IPS-20b (cell line): ENCODE measurements at regions not wholly inside any gene's neighbourhood (a gene's known extent, or its start where the extent isn't known, plus 50 kb on each side); places are given as distances from the start of the nearest gene placed in this dataset.
A peak's percentile ranks its signal among the peaks of the same experiment; 100 is the strongest.
"Not testable (repeated sequence)": the region's sequence is repeated elsewhere in the genome, so short reads cannot be mapped to it uniquely, and the experiment has no call there.

Experiments used
- H3K27ac ChIP-seq: one replicate; pipeline ENCODE4 v1.5.1; 2013; ENCODE audit warnings: low read length
- H3K27me3 ChIP-seq: 2 replicates; pipeline ENCODE4 v1.6.1; 2013; ENCODE audit warnings: mild to moderate bottlenecking, low read length, inconsistent platforms; ENCODE audit not compliant: insufficient read depth
- H3K36me3 ChIP-seq: 2 replicates; pipeline ENCODE4 v1.6.1; 2013; ENCODE audit warnings: low read depth, mild to moderate bottlenecking, inconsistent platforms, low read length, moderate library complexity; ENCODE audit not compliant: insufficient read depth
- H3K4me1 ChIP-seq: 2 replicates; pipeline ENCODE4 v1.6.1; 2013; ENCODE audit warnings: mild to moderate bottlenecking, control low read depth, inconsistent platforms, low read length, moderate library complexity; ENCODE audit not compliant: insufficient read depth
- H3K4me3 ChIP-seq: 2 replicates; pipeline ENCODE4 v1.5.1; 2013; ENCODE audit warnings: mild to moderate bottlenecking, low read length, inconsistent platforms
- H3K9ac ChIP-seq: 2 replicates; pipeline ENCODE4 v1.6.1; 2013; ENCODE audit warnings: low read depth, mild to moderate bottlenecking, inconsistent platforms, low read length, moderate library complexity
- H3K9me3 ChIP-seq: 2 replicates; pipeline ENCODE4 v1.6.1; 2013; ENCODE audit warnings: mild to moderate bottlenecking, low read depth, low read length, inconsistent platforms; ENCODE audit not compliant: insufficient read depth

DNA sequence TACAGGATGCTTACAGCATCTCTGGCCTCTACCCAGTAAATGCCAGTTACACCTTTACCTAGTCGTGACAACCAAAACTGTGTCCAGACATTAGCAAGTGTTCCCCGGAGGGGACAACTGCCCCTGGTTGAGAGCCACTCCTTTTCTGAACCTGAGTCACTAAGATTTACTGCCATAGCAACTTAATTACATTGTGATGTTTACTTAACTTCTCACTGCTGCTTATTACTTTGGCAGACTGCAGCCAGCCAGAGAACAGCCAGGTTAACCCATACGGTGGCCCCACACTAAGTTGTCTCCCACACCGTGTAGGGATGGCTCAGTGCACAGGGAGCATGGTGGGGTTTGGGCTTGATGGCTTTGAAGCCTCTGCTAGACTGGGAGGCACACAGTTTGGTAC lies 204.7 kb upstream of the SULF2 start:
- Histone ChIP-seq H3K27ac (no peak overlapping the region), H3K27me3 (no peaks in the 10 kb centered on the region), H3K9me3 (peaks cover 18% of the 10 kb centered on the region), H3K4me3 (no peak overlapping the region), H3K36me3 (no peaks in the 10 kb centered on the region; the same call in 1 of the 2 replicates), H3K9ac (no peak overlapping the region), H3K4me1 (peaks cover 13% of the 10 kb centered on the region)

DNA sequence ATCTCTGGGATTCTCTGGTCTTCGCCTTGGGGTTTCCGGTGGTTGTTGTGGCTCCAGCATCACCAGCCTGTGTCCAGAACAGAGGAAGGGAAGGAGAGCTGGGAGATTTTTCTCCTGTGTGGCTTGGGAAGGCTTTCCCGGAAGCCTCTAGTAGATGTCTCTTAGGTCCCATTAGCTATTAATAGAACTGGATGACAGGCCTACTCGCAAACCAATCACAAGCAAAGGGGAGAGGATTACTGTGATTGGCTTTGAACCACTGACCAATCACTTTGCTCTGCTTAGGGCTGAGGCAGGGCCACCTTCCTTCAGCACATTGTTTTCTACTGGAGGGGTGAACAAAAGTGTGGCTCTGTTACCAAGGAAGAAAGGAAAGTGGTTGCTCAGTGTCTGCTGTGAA lies 203.4 kb upstream of the SULF2 start:
- no peak overlapping the region for H3K27ac ChIP-seq
- H3K9me3 ChIP-seq, result peaks cover 13% of the 10 kb centered on the region
- no peaks in the 10 kb centered on the region; the same call in 1 of the 2 replicates for H3K36me3 ChIP-seq
- no peaks in the 10 kb centered on the region for H3K27me3 ChIP-seq
- peaks cover 13% of the 10 kb centered on the region for H3K4me1 ChIP-seq
- no peak overlapping the region for H3K9ac ChIP-seq
- no peak overlapping the region for H3K4me3 ChIP-seq

DNA sequence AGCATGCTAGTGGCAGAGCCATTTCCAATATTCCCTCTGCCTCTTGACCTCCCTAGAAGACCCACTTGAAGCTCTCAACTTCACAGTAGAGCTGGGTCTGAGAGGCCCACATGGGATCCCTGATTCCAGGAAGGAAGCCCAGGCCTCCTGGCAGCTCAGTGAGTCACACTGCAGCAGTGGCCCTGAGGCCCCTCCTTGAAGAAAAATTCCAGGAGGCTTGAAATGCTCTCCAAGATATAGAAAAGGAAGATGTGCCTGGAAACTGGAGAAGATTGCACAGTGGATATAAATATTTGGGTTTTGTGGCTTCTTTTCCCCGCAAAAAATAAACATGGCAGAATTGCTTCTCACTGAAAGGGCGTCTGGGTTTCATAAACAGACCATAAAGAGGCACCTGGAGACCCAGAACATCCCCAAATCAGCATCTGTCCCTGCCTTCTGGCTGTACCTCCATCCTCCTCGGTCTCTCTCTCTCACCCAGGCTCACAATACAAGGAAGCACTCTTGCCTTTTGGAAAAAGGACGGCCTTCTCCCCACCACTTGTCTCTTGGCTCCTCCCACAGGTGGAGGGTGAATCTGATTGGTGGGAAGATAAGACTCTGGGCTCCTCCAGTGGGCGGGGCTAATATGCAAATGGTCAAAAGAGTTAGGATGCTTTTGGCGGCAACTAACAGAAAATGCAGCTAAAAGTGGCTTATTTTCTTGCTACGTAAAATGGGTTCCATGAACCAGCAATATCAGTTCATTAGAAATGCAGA lies 200.0 kb upstream of the SULF2 start:
- no peaks in the 10 kb centered on the region for H3K9me3 ChIP-seq
- no peaks in the 10 kb centered on the region for H3K36me3 ChIP-seq
- no peaks in the 10 kb centered on the region for H3K4me1 ChIP-seq
- H3K27me3 ChIP-seq, result no peaks in the 10 kb centered on the region
- H3K9ac ChIP-seq, result no peak overlapping the region
- H3K4me3 ChIP-seq, result no peak overlapping the region
- no peak overlapping the region for H3K27ac ChIP-seq

DNA sequence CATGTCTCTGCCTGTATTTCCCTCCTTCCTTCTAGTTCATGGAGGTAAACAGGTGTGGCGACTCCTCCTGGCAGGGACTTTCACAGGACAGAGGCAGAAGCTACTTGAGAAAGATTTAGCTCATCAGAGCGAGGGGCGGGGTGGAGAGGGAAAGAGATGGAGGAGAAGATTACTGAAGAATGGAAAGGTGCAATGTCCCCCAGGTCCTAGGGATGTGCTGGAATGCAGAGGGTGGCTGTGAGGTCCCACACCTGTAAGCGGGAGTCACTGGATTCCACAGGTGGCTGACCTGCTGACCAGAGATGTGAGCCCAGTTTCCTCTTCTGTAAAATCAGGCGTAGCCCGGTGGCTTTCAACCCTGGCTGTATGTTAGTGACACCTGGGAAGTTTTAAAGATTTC lies 199.2 kb upstream of the SULF2 start:
- no peak overlapping the region for H3K4me3 ChIP-seq
- no peak overlapping the region for H3K27ac ChIP-seq

DNA sequence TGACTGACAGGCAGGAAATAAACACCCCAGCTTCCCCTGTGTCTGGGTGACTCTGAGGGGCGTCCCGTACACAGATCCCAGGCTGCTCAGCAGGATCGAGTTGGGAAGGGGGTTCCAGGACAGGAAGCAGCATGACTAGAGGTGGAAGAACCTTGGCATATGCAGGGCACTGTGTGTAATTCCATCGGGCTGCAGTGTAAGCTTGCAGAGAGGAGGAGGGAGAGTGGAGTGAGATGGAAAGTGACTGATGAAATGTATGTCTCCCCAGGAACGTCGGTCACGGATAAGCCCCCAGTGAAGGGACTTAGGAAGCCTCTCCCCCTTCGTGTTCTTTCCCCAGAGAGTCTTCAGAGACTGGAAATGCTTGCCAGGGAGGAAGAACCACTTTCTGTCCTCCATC lies 198.4 kb upstream of the SULF2 start:
- H3K4me1 ChIP-seq, H3K4me3 ChIP-seq, H3K27me3 ChIP-seq, H3K36me3 ChIP-seq, H3K9ac ChIP-seq, H3K9me3 ChIP-seq, H3K27ac ChIP-seq: not testable (repeated sequence)

More for the DNA sequence above, 199.2 kb upstream of the SULF2 start:
- no peaks in the 10 kb centered on the region for H3K4me1 ChIP-seq
- no peak overlapping the region for H3K9ac ChIP-seq
- H3K9me3 ChIP-seq, result no peaks in the 10 kb centered on the region
- no peaks in the 10 kb centered on the region for H3K27me3 ChIP-seq
- no peaks in the 10 kb centered on the region for H3K36me3 ChIP-seq

DNA sequence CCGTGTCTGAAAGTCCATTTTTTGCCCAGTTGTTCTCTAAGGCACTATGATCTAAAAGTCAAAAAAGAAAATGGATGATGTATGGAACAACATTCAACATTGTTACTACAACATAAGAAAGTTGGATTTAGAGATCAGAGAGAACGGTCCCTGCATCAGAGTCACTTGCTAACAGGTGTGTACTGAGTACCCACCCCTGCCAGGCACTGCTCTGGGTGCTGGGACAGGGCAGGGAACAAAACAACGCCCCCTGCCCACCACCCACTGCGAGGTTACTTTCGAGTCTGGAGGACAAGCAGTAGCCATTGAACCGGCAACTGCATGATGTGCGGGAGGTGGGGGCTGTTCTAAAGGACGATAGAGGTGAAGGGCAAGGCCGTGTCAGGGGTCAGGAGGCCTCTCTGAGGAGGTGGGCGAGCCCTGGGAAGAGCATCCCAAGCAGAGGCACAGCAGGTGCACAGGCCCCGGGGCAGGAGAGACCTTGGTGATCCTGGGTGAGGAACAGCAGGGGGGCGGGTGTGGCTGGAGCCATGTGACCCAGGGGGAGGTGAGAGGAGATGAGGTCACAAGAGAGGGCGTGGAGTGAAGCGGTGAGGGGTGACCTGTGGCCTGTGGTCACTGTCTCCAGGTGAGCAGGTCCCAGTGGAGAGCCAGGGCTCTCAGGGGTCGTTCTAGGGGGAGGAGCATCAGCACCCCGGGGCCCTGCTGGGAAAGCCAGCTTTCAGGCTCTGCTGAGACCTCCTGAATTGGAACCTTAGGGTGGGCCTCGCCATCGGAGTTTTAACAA lies 197.5 kb upstream of the SULF2 start:
- Histone ChIP-seq H3K36me3 (no peaks in the 10 kb centered on the region), H3K27ac (no peak overlapping the region), H3K4me1 (peaks cover 6% of the 10 kb centered on the region; the same call in 1 of the 2 replicates), H3K9ac (no peak overlapping the region), H3K9me3 (no peaks in the 10 kb centered on the region), H3K4me3 (no peak overlapping the region), H3K27me3 (no peaks in the 10 kb centered on the region)

DNA sequence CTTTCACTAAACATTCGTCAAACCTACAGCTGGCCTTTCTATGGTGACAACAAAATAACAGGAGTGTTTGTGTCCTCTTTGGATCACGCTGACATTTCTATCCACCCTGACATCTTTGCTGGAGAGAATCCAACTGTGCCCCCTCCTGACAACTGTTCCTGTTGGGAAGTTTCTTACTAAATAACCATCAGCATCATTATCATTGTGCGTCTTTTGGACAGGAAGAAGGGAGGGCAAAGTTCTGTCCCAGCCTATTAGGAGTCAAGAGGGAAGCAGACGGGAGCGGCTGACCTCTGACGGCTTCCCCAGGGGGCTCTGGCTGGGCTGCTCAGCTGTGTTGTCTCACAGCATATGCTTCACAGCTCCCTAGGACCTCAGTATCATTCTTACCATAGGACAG lies 195.9 kb upstream of the SULF2 start:
- Histone ChIP-seq H3K27ac (no peak overlapping the region), H3K4me1 (peaks cover 6% of the 10 kb centered on the region; the same call in 1 of the 2 replicates), H3K27me3 (no peaks in the 10 kb centered on the region), H3K9me3 (no peaks in the 10 kb centered on the region), H3K4me3 (no peak overlapping the region), H3K9ac (no peak overlapping the region), H3K36me3 (no peaks in the 10 kb centered on the region)

DNA sequence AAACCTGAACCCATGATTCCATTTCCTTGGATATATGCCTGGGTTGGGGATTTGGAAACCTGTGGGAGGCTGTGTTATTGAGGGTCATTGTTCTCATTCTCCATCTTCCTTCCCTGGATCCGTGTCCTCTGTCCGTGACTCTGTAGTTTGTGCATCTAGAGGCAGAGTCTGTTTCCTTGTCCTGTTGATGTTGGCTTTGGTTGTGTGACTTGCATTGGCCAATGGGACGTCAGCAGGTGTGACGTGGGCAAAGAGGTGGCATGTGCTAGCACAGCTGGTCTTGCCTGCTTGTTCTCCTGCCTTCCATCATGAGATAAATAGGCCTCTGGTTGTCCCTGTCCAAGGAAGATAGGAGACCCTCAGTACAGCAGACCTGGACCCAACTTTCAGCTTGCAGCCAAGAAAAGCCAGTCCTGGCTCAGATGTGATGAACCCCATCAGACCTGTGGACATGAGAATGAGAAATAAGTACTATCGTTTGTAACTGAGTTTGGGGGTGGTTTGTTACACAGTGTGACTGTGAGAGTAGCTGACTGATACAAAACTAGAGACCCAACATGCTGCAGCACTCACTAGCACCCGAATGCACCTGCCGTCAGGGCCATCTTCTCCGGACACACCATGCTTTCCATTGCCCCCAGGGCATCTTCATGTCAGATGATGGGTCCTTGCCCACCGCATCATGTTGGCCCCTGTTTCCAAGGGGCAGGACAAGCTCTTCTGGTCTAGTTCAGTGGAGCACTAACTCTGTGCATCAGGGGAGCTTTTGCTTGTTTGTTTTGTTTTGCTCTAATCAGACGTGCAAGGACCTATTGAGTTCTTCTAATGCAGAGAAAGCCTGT lies 195.3 kb upstream of the SULF2 start:
- Histone ChIP-seq H3K9ac (no peak overlapping the region), H3K27ac (no peak overlapping the region), H3K4me1 (peaks cover 6% of the 10 kb centered on the region; the same call in 1 of the 2 replicates), H3K27me3 (no peaks in the 10 kb centered on the region), H3K4me3 (no peak overlapping the region), H3K9me3 (no peaks in the 10 kb centered on the region), H3K36me3 (no peaks in the 10 kb centered on the region)

DNA sequence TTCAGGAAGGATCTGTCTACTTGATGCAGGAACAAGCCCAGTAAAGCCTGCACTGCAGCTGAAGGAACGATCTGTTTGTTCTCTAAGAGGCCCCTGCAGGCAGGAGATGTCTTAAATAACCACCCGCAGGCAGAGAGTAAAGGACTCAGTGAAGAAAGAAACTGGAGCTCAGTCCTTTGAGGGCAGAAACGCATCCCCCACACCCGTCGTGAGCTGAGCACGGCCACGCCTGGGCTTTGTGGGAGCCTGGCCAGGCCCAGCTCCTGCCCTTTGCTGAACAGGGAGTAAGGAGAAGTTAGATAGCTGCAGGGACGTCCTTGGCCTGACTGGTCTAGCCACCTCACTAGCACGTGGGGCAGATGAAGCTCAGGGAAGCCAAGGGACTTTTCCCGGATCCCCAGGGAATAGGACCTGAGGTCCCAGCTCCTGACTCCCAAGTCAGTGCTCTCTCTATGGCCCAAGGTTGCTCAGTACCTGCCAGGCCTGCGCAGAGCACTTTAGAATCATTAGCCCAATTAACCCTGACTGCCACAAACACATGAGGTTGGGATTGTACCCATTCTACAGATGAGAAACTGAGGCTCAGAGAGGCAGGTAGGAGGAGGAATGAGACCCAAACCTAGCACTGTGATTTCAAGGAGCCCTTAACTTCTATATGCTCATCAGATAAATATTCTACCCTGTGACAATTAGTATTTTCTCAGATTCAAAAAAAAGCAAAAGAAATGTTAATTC lies 194.2 kb upstream of the SULF2 start:
- not testable (repeated sequence) for H3K4me1 ChIP-seq, H3K27ac ChIP-seq, H3K27me3 ChIP-seq

DNA sequence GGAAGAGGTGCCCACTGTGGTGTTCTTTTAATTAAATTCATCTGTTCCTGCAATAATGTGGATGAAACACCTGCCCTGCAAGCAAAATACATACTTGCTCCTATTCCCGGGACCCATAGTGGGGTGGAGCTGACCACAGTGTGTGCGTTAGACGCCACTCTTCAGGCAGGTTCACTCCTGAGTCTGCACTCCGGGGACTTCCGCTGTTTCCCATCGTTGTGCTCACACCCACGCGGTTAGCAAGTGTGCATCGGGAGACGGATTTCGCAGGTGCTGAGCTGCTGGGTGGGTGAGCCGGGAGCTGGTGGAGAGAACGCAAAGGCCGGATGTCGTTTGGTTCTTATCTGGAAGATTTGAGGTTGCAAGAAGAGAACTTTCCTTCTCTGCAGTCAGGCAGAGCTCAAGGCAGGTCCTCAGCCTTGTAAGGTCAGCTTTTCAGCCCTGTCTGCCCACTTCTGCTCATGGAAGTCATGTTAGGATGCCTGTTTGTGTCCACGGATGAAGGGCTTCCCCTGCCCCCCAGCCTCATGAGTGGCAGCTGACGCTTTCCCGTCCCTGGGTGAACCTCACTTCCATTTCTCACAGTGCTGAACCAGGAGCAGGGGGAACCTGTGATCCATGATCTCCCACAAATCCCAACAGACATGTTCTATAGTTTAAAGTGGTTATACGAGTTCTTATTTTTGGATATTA lies 193.3 kb upstream of the SULF2 start:
- H3K9me3 ChIP-seq, H3K27me3 ChIP-seq, H3K27ac ChIP-seq, H3K36me3 ChIP-seq, H3K4me1 ChIP-seq, H3K4me3 ChIP-seq: not testable (repeated sequence)
- peak overlapping the region; percentile 15; the same call in 1 of the 2 replicates for H3K9ac ChIP-seq

More for the DNA sequence above, 194.2 kb upstream of the SULF2 start:
- not testable (repeated sequence) for H3K9me3 ChIP-seq, H3K9ac ChIP-seq, H3K36me3 ChIP-seq, H3K4me3 ChIP-seq
